ENCODE measurements at regions not wholly inside any gene's neighbourhood (a gene's known extent, or its start where the extent isn't known, plus 50 kb on each side); places are given as distances from the start of the nearest gene placed in this dataset.

GRCh38 chr18:54433368-54433767, 75.7 kb downstream of the C18orf54 start:
- TF ChIP-seq CTCF (conservative IDR thresholded peaks at IDR 0.05) = no peak
- no peak overlapping the region for H3K27ac ChIP-seq

GRCh38 chr18:54433857-54434256, 76.2 kb downstream of the C18orf54 start:
- no peak for TF ChIP-seq CTCF (conservative IDR thresholded peaks at IDR 0.05)
- H3K27ac ChIP-seq = no peak overlapping the region

- TF ChIP-seq CTCF (conservative IDR thresholded peaks at IDR 0.05) = no peak
- H3K27ac ChIP-seq = no peak overlapping the region
Measured at GRCh38 chr18:54434453-54434852, 76.7 kb downstream of the C18orf54 start.

GRCh38 chr18:54436501-54436900, 78.8 kb downstream of the C18orf54 start:
- no peak for TF ChIP-seq CTCF (conservative IDR thresholded peaks at IDR 0.05)
- no peak overlapping the region for H3K27ac ChIP-seq

- no peak overlapping the region for H3K27ac ChIP-seq
- no peak for TF ChIP-seq CTCF (conservative IDR thresholded peaks at IDR 0.05)
Measured at GRCh38 chr18:54440292-54440691, 82.6 kb downstream of the C18orf54 start.

- H3K27ac ChIP-seq = no peak overlapping the region
- peak; percentile 90 for TF ChIP-seq CTCF (conservative IDR thresholded peaks at IDR 0.05)
Measured at GRCh38 chr18:54444319-54444914, 86.7 kb downstream of the C18orf54 start.

- no peak for TF ChIP-seq CTCF (conservative IDR thresholded peaks at IDR 0.05)
- no peak overlapping the region for H3K27ac ChIP-seq
Measured at GRCh38 chr18:54453996-54454395, 96.3 kb downstream of the C18orf54 start.

All from VCaP (cell line).